HUES64 (cell line): ENCODE measurements at regions not wholly inside any gene's neighbourhood (a gene's known extent, or its start where the extent isn't known, plus 50 kb on each side); places are given as distances from the start of the nearest gene placed in this dataset.

Source experiments
- H3K27ac ChIP-seq: 2 replicates; pipeline ENCODE4 v1.7.0; 2013; ENCODE audit warnings: low read depth, low read length, inconsistent platforms
- H3K27me3 ChIP-seq: 2 replicates; pipeline ENCODE4 v1.6.1; 2013; ENCODE audit warnings: mild to moderate bottlenecking, low read length; ENCODE audit not compliant: insufficient read depth
- H3K36me3 ChIP-seq: 2 replicates; pipeline ENCODE4 v1.6.1; 2013; ENCODE audit warnings: mild to moderate bottlenecking, low read length; ENCODE audit not compliant: insufficient read depth
- H3K4me1 ChIP-seq: 2 replicates; pipeline ENCODE4 v1.6.1; 2013; ENCODE audit warnings: mild to moderate bottlenecking, low read length, moderate library complexity; ENCODE audit not compliant: insufficient read depth
- H3K4me3 ChIP-seq: 2 replicates; pipeline ENCODE4 v1.5.1; 2013; ENCODE audit warnings: mild to moderate bottlenecking, low read length, moderate library complexity
- H3K9ac ChIP-seq: 2 replicates; pipeline ENCODE4 v1.6.1; 2013; ENCODE audit warnings: mild to moderate bottlenecking, low read depth, low read length
- H3K9me3 ChIP-seq: 2 replicates; pipeline ENCODE4 v1.6.1; 2013; ENCODE audit warnings: low read depth, low read length; ENCODE audit not compliant: insufficient read depth
- WGBS: fragments of 150-250, 120-280 bp; methylation state at CpG from one replicate; pipeline ENCODE4 v1.1.7; 2013; ENCODE audit warnings: missing lambda C conversion rate; 5-methylcytosine and 5-hydroxymethylcytosine counted together

- no peaks in the 10 kb centered on the region for H3K36me3 ChIP-seq
- WGBS, result 87% methylated on average over 2 of the region's 2 CpGs
- H3K4me3 ChIP-seq, result no peak overlapping the region
- no peak overlapping the region for H3K27ac ChIP-seq
- no peaks in the 10 kb centered on the region for H3K27me3 ChIP-seq
- no peaks in the 10 kb centered on the region for H3K4me1 ChIP-seq
- peaks cover 26% of the 10 kb centered on the region for H3K9me3 ChIP-seq
- no peak overlapping the region for H3K9ac ChIP-seq
These were observed 264.2 kb downstream of the INSC start for GRCh38 chr11:15378941-15379340.

GRCh38 chr11:15379483-15379882 is 264.8 kb downstream of the INSC start:
- no peaks in the 10 kb centered on the region for H3K36me3 ChIP-seq
- no peak overlapping the region for H3K9ac ChIP-seq
- no peaks in the 10 kb centered on the region for H3K4me1 ChIP-seq
- peaks cover 26% of the 10 kb centered on the region for H3K9me3 ChIP-seq
- no peak overlapping the region for H3K27ac ChIP-seq
- H3K27me3 ChIP-seq, result no peaks in the 10 kb centered on the region
- H3K4me3 ChIP-seq, result no peak overlapping the region
- 96% methylated on average over 4 of the region's 4 CpGs for WGBS

- peaks cover 11% of the 10 kb centered on the region; the same call in 1 of the 2 replicates for H3K9me3 ChIP-seq
- WGBS, result 100% methylated on average over 1 of the region's 1 CpG
- no peak overlapping the region for H3K27ac ChIP-seq
These were observed 276.1 kb downstream of the INSC start for GRCh38 chr11:15390857-15391256.

GRCh38 chr11:15396778-15397177 is 282.1 kb downstream of the INSC start:
- no peak overlapping the region for H3K4me3 ChIP-seq
- H3K36me3 ChIP-seq, result no peaks in the 10 kb centered on the region
- H3K27ac ChIP-seq, result no peak overlapping the region
- H3K4me1 ChIP-seq, result no peaks in the 10 kb centered on the region
- H3K9ac ChIP-seq, result no peak overlapping the region
- H3K27me3 ChIP-seq, result no peaks in the 10 kb centered on the region
- WGBS, result 95% methylated on average over 2 of the region's 2 CpGs
- peaks cover 6% of the 10 kb centered on the region; the same call in 1 of the 2 replicates for H3K9me3 ChIP-seq

More at GRCh38 chr11:15390857-15391256, 276.1 kb downstream of the INSC start:
- Histone ChIP-seq H3K4me1 (no peaks in the 10 kb centered on the region), H3K4me3 (no peak overlapping the region), H3K27me3 (no peaks in the 10 kb centered on the region), H3K9ac (no peak overlapping the region), H3K36me3 (no peaks in the 10 kb centered on the region)

GRCh38 chr11:15406851-15407351 is 292.2 kb downstream of the INSC start:
- Histone ChIP-seq H3K4me1 (no peaks in the 10 kb centered on the region), H3K4me3 (no peak overlapping the region), H3K27ac (no peak overlapping the region), H3K9me3 (no peaks in the 10 kb centered on the region), H3K36me3 (no peaks in the 10 kb centered on the region), H3K9ac (no peak overlapping the region), H3K27me3 (no peaks in the 10 kb centered on the region)
- WGBS, result 88% methylated on average over 3 of the region's 3 CpGs

- H3K36me3 ChIP-seq, result no peaks in the 10 kb centered on the region
- no peaks in the 10 kb centered on the region for H3K27me3 ChIP-seq
- H3K4me3 ChIP-seq, result no peak overlapping the region
- 0 out of 2 replicates have a peak, but pooled peaks cover 4% of the 10 kb centered on the region for H3K4me1 ChIP-seq
- no peak overlapping the region for H3K9ac ChIP-seq
- no peaks in the 10 kb centered on the region for H3K9me3 ChIP-seq
- WGBS, result 94% methylated on average over 2 of the region's 2 CpGs
- H3K27ac ChIP-seq, result no peak overlapping the region
These were observed 297.3 kb downstream of the INSC start for GRCh38 chr11:15412054-15412453.

GRCh38 chr11:15418921-15419320 is 304.2 kb downstream of the INSC start:
- no peaks in the 10 kb centered on the region for H3K27me3 ChIP-seq
- H3K4me3 ChIP-seq, result no peak overlapping the region
- H3K27ac ChIP-seq, result no peak overlapping the region
- H3K9ac ChIP-seq, result no peak overlapping the region
- H3K9me3 ChIP-seq, result no peaks in the 10 kb centered on the region
- 0 out of 2 replicates have a peak, but pooled peaks cover 8% of the 10 kb centered on the region for H3K4me1 ChIP-seq
- no peaks in the 10 kb centered on the region for H3K36me3 ChIP-seq
- WGBS, result 91% methylated on average over 3 of the region's 3 CpGs

- no peaks in the 10 kb centered on the region for H3K27me3 ChIP-seq
- H3K27ac ChIP-seq, result no peak overlapping the region
- H3K36me3 ChIP-seq, result no peaks in the 10 kb centered on the region
- WGBS, result no CpG with 5 or more reads among the region's 1 CpG
- H3K4me1 ChIP-seq, result 0 out of 2 replicates have a peak, but pooled peaks cover 8% of the 10 kb centered on the region
- no peaks in the 10 kb centered on the region for H3K9me3 ChIP-seq
- H3K9ac ChIP-seq, result no peak overlapping the region
- no peak overlapping the region for H3K4me3 ChIP-seq
These were observed 305.0 kb downstream of the INSC start for GRCh38 chr11:15419696-15420095.

- no peak overlapping the region for H3K9ac ChIP-seq
- H3K9me3 ChIP-seq, result peaks cover 4% of the 10 kb centered on the region; the same call in 1 of the 2 replicates
- H3K27me3 ChIP-seq, result no peaks in the 10 kb centered on the region
- no peak overlapping the region for H3K27ac ChIP-seq
- H3K36me3 ChIP-seq, result no peaks in the 10 kb centered on the region
- H3K4me1 ChIP-seq, result no peaks in the 10 kb centered on the region
- no peak overlapping the region for H3K4me3 ChIP-seq
- WGBS, result 92% methylated on average over 3 of the region's 3 CpGs
These were observed 315.7 kb downstream of the INSC start for GRCh38 chr11:15430381-15430780.

GRCh38 chr11:15434529-15434928 is 319.8 kb downstream of the INSC start:
- Histone ChIP-seq H3K27ac (no peak overlapping the region), H3K4me3 (no peak overlapping the region), H3K9me3 (no peaks in the 10 kb centered on the region), H3K27me3 (no peaks in the 10 kb centered on the region), H3K9ac (no peak overlapping the region), H3K4me1 (no peaks in the 10 kb centered on the region), H3K36me3 (no peaks in the 10 kb centered on the region)
- WGBS, result 43% methylated on average over 3 of the region's 3 CpGs

- H3K4me1 ChIP-seq, result 0 out of 2 replicates have a peak, but pooled peaks cover 6% of the 10 kb centered on the region
- 96% methylated on average over 4 of the region's 4 CpGs for WGBS
- no peaks in the 10 kb centered on the region for H3K36me3 ChIP-seq
- H3K27me3 ChIP-seq, result no peaks in the 10 kb centered on the region
- no peaks in the 10 kb centered on the region for H3K9me3 ChIP-seq
- H3K4me3 ChIP-seq, result no peak overlapping the region
- no peak overlapping the region for H3K9ac ChIP-seq
- peak overlapping the region; percentile 5; the same call in 1 of the 2 replicates for H3K27ac ChIP-seq
These were observed 331.6 kb downstream of the INSC start for GRCh38 chr11:15446315-15446714.

GRCh38 chr11:15446929-15447328 is 332.2 kb downstream of the INSC start:
- Histone ChIP-seq H3K27ac (peak overlapping the region; percentile 5; the same call in 1 of the 2 replicates), H3K27me3 (no peaks in the 10 kb centered on the region), H3K9me3 (no peaks in the 10 kb centered on the region), H3K36me3 (no peaks in the 10 kb centered on the region), H3K9ac (no peak overlapping the region), H3K4me3 (no peak overlapping the region), H3K4me1 (0 out of 2 replicates have a peak, but pooled peaks cover 6% of the 10 kb centered on the region)
- 45% methylated on average over 3 of the region's 3 CpGs for WGBS
